Stomach (tissue), 4 donors: ENCODE measurements at regions not wholly inside any gene's neighbourhood (a gene's known extent, or its start where the extent isn't known, plus 50 kb on each side); places are given as distances from the start of the nearest gene placed in this dataset.

Experiments used
- CTCF ChIP-seq, 7 experiments: fragments of 450-650 bp in 4 of 7; fragments of 200-600 bp in 3 of 7; sonication (generic) in 3 of 7; IDR thresholded peaks; one replicate each; pipeline ENCODE4 v1.5.1; 2016 to 2019; ENCODE audit warnings: antibody characterized with exemption in 7 of 7, control low read depth in 2 of 7, mild to moderate bottlenecking in 1 of 7
- POLR2AphosphoS5 ChIP-seq, 3 donors: sonication (generic); formaldehyde crosslinking; IDR thresholded peaks; one replicate each; pipeline ENCODE4 v1.6.1; 2016; ENCODE audit warnings: antibody characterized with exemption in 3 of 3

GRCh38 chr17:73820686-73821448 lies 176.6 kb upstream of the SDK2 start:
- TF ChIP-seq POLR2AphosphoS5 (IDR thresholded peaks at IDR 0.05) (no peak), CTCF (IDR thresholded peaks at IDR 0.05) (peak in 4 of 7 experiments; percentile 8 to 64 (median 23))
